ENCODE measurements at regions not wholly inside any gene's neighbourhood (a gene's known extent, or its start where the extent isn't known, plus 50 kb on each side); places are given as distances from the start of the nearest gene placed in this dataset.
"Not testable (repeated sequence)": the region's sequence is repeated elsewhere in the genome, so short reads cannot be mapped to it uniquely, and the experiment has no call there.

DNA sequence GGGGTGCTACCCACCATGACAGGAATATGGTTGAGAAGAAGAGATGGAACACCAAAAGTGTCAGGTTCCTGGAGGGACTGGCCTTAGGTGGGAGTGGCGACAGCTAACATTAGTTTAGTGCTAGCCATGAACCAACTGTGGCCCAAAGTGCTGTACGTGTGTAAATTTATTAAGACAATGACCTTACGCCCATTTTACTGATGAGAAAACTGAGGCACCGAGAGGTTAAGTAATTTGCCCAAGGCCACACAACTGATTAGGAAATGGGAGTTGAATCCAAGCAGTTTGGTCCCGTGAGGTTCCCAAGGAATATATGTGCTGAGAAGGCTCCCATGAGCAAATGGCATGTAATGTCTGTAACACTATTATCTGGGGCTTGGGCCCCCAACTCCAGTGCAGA, 109.5 kb upstream of the SLC1A4 start:
- no peak for DNase-seq (ENCODE audit: low read depth in 3 of 3)

DNA sequence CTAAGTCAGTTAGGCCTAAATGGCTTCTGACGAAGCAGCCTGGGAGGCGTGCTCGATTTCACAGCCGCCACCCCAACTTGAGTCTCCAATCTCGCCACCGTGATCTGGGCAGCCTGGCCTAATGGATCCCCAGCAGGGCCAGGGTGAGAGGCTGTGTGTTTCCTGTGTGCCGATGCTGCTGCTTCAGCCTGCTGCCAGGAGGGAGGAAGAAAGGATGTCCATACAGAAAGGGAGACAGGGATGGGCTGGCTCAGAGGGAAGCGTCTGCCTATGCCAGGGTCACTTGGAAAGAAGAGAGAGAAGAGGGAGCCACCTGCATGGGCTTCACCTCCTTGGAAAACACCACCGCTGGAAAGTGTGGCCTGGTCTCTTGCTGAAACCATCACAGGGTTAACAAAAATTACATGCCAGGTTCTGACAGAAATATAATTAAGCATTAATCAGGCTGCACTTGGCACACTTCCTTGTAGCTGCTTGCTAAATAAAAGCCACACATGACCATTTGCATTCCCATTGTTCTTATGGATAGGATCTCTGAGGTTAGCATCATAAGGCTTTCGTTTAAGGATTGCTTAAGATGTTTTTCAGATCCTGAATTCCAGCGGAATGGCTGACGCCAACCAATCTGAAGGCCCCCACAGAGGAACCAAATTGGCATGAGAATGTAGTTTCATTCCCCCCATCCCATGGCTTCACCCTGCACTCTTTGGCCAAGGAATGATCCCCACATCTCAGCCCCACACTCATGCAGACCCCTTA, 108.8 kb upstream of the SLC1A4 start:
- no peak for DNase-seq (ENCODE audit: low read depth in 3 of 3)

DNA sequence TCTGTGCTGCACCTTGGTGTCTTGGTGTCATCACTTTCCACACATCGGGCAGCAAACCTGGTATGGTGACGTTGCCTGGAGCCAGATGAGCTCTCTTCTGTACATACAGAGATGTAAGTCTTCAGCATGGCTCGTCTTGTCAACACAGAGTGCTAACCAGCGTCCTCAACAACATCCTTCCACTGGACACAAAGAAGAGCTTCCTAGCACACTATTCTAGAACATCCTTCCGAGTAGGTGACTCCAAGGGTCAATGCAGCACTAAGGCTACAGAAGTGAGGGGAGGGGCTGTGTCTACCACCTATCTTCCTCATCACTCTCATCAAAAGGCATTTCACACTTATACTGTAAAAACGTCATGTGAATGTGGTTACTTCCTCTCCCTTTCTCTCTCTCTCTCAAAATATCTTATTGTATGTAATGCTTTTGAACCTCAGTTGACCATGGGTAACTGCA, 108.1 kb upstream of the SLC1A4 start:
- no peak for DNase-seq (ENCODE audit: low read depth in 3 of 3)

DNA sequence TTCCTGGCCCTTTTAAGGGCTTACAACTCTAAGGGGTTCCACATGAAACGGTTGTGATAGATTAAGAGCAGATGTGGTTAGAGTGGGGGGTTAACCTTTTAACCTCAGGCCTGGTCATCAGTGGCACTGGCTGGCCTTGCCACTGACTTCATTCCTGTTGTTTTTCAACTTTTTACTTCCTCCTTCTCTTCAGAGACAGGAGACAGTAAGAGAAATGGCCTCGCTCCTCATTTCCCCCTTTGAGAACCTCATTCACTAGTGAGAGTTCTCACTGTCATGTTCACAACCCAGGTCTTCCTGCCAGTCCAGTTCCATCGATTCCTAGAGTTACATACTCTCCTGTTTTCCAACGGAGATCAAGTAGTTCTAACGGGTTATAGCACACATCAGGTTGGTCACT, 101.6 kb upstream of the SLC1A4 start:
- no peak for DNase-seq (ENCODE audit: low read depth in 3 of 3)

DNA sequence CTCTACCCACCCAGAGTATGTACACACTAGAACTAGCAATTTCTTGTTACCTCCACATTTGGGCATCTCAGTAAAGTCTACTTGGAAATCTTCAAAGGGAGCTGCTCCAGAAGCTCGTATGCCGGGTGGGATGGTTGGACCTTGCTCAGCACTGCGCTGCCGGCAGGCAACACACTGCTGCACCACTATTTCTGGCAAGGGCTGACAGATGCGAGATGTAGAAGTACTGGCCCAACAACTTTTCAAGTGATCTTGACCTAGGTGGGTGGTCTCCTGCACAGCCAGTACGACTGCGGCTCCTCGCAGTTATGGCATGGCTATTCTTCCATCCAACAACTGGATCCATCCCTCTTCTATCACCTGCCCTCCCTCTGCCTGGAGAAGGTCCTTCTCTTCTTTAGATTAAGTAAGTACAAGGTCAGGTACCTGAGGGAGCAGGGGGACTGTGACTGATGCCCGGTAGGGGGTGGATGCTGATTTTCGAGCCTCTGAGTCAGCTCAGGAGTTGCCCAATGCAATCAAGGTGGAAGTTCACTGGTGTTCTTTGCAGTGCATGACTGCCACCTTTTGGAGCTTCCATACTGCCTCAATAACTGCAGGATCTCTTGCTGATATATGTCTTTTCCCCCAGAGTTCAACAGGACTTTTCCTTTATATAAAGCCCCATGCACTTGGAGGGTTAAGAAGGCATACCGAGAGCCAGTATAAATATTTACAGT, 100.4 kb upstream of the SLC1A4 start:
- no peak for DNase-seq (ENCODE audit: low read depth in 3 of 3)

DNA sequence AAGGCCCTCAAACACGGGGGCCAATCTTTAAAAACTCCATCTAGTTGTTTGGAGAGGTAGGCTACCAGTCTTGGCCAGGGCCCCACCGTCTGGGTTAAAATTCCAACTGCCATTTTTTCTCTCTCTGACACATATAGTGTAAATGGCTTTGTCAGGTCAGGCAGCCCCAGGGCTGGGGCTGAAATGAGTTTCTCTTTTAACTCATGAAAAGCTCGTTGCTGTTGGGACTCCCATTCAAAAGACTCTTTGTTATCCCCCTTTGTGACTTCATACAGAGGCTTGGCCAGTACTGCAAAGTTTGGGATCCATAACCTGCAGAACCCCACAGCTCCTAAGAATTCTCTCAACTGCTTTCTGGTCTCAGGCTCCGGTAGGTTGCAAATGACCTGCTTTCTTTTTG, 99.4 kb upstream of the SLC1A4 start:
- no peak for DNase-seq (ENCODE audit: low read depth in 3 of 3)

DNA sequence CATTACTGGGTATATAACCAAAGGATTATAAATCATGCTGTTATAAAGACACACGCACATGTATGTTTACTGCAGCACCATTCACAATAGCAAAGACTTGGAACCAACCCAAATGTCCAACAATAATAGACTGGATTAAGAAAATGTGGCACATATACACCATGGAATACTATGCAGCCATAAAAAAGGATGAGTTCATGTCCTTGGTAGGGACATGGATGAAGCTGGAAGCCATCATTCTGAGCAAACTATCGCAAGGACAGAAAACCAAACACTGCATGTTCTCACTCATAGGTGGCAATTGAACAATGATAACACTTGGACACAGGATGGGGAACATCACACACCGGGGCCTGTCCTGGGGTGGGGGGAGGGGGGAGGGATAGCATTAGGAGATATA, 92.6 kb upstream of the SLC1A4 start:
- not testable (repeated sequence) for DNase-seq (ENCODE audit: low read depth in 3 of 3)

GRCh38 chr2:64899081-64899865, 89.9 kb upstream of the SLC1A4 start:
- no peak for DNase-seq (ENCODE audit: low read depth in 3 of 3)

GRCh38 chr2:64899876-64900275, 89.3 kb upstream of the SLC1A4 start:
- not testable (repeated sequence) for DNase-seq (ENCODE audit: low read depth in 3 of 3)

DNA sequence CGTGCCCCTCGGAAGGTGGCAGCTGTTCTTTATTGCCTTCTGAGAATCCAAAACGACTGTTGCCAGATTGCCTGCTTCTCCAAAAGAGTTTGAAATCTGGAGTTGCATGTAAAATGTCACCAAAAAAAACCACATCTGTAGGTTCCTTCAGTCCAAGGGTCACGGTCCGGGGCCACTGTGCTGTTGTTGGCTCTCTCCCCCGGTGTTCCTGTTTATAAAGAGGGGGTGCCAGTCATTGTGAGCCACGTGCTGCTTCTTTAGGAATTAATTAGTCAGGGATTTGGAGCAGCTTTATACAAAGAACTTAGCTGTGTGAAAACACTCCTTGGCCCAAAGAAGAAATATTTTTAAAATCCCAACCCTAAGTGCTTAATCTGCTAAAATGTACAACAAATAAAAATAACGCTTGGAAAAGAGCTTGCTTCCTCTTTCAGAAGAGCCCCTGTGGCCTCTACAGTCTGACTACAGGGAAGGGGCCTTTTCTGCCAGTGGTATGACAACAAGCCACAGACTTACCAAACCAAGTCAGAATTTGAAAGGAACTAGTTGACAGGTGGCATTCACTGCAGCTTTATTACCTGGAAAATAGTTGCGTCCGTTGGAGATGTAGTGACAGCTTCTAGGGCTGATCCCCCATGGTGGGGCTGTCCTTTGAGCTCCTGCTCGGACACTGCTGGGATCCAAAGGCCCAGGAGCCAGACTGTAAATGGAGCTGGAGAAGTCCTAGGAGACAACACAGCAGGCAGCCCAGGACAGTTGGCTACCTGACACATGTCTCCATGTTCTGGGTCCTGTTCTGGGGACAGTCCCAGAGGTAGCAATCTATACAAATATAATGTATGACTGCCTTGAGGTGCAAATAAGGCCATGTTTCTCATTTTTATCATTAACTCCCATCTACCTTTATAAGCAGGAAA, 84.5 kb upstream of the SLC1A4 start:
- DNase-seq (ENCODE audit: low read depth in 3 of 3): no peak

DNA sequence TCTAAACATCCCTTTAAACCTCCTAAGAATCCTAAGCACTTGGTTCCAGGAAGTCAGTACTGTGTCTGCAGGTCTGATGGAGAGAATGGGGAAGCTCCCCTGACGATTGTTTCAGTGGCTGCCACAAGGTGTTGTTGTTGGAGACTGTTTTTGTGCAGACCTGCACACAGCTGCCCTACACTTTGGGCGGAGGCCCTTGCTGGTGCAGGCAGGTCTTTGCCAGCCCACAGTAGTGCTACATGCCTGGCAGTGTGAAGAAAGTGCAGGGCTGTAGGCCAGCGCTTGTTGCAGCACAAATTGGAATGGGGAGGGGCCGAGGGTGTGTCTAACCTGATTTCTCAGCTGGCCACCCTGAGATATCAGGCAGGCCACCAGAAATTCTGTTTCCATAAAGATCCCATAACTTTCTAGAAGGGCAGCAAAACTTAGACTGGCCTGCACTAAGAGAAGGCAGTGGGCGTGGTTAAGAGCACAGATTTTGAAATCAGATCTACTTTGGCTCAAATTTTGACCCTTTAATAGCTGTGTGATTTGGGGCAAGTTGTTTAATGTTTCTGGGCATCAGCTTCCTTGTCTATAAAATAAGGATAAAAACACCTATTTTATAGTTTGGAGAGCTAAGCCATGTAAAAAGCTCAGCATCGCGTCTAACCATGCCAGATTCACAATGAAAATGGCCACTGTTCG, 83.7 kb upstream of the SLC1A4 start:
- no peak for DNase-seq (ENCODE audit: low read depth in 3 of 3)

- DNase-seq (ENCODE audit: low read depth in 3 of 3): no peak
Measured at GRCh38 chr2:64906853-64907536, 82.2 kb upstream of the SLC1A4 start.

DNA sequence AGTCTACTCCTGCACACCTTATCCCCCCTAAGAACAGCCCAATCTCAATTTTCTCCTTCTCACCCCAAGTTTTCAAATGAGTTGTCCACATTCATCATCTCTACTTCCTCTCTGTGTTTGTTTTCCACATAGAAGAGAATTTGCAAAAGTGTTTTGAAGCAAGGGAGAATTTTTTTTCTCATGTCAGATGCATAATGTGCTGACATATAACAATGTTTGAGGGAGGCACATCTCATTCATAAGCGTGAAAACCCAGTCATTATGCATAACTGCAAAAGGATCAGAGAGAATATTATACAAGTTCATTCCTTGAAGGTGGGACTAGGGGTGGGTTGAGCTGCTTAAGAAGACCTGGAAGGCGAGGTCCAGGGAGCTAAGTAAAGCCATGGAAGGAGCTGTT, 80.8 kb upstream of the SLC1A4 start:
- no peak for DNase-seq (ENCODE audit: low read depth in 3 of 3)

- no peak for DNase-seq (ENCODE audit: low read depth in 3 of 3)
Measured at GRCh38 chr2:64910523-64910922, 78.7 kb upstream of the SLC1A4 start.

GRCh38 chr2:64910972-64911433, 78.2 kb upstream of the SLC1A4 start:
- DNase-seq (ENCODE audit: low read depth in 3 of 3): no peak

DNA sequence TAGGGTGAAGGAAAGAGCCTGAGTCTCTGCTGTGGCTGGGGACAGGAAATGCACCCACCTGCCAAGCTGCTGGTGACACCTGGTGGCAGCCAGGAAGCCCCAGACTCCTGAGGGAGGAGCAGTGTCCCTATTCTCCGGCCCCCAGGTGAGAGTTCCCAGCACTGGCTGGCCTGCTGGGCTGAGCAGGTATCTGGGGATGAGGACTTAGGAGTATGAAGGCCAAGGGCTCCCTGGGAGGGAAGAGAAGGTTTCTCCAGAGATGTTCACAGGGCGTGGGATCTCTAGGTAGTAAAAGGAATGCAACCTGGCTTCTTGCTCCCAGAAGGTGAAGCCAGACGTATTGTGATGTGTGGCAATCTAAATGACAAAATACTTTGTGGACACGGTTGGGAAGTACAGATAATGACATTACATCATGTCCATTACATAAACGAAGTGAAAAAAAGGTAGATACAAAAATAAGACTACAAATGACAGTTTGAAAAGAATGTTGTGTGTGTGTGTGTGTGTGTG, 75.8 kb upstream of the SLC1A4 start:
- DNase-seq (ENCODE audit: low read depth in 3 of 3): no peak

- DNase-seq (ENCODE audit: low read depth in 3 of 3): no peak
Measured at GRCh38 chr2:64914247-64914646, 75.0 kb upstream of the SLC1A4 start.

- no peak for DNase-seq (ENCODE audit: low read depth in 3 of 3)
Measured at GRCh38 chr2:64914735-64915509, 74.3 kb upstream of the SLC1A4 start.

- DNase-seq (ENCODE audit: low read depth in 3 of 3): no peak
Measured at GRCh38 chr2:64915510-64915900, 73.7 kb upstream of the SLC1A4 start.

All from stimulated activated CD4-positive, alpha-beta T cell treated with anti-CD3 and anti-CD28 coated beads, TNF-alpha, amount 100 ng/mL, for 4 hours (primary cell).